PC-3 (cell line): ENCODE measurements at regions not wholly inside any gene's neighbourhood (a gene's known extent, or its start where the extent isn't known, plus 50 kb on each side); places are given as distances from the start of the nearest gene placed in this dataset.

Experiments used
- EZH2 ChIP-seq: fragments of 300-600 bp; sonication (generic); IDR thresholded peaks from one replicate; pipeline ENCODE4 v1.6.1; 2017; ENCODE audit warnings: antibody characterized with exemption, mild to moderate bottlenecking, low read length; ENCODE audit not compliant: unreplicated experiment
- EZH2phosphoT487 ChIP-seq: fragments of 300-600 bp; sonication (generic); IDR thresholded peaks from 2 replicates; pipeline ENCODE4 v1.6.1; 2018; ENCODE audit warnings: mild to moderate bottlenecking, antibody characterized with exemption, low read length, borderline replicate concordance
- TF ChIP-seq, protein P1 (sequence below): fragments of 300-600 bp; sonication (generic); conservative IDR thresholded peaks from 2 replicates; pipeline ENCODE4 v1.5.1; 2017; ENCODE audit warnings: antibody characterized with exemption, low read depth, mild to moderate bottlenecking, low read length

DNA sequence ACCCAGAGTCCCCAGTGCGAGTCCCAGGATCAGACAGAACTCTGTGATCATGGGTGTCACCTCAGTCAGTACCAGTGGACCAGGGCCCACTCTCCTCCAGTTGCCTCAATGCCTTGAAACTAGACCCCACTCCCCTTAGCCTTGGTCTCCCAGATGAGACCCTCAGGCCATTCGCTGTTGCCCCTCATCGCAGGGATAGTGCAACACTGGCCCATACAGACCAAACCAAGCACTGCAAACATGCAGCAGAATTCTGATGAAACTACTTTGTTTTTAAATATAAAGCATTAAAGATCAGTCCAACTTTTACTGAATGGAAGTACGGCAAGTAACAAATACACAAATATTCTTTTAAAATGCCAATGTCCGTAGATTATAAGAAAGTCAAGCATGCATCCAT is 101.2 kb upstream of the NT5E start:
- TF ChIP-seq, protein P1, sequence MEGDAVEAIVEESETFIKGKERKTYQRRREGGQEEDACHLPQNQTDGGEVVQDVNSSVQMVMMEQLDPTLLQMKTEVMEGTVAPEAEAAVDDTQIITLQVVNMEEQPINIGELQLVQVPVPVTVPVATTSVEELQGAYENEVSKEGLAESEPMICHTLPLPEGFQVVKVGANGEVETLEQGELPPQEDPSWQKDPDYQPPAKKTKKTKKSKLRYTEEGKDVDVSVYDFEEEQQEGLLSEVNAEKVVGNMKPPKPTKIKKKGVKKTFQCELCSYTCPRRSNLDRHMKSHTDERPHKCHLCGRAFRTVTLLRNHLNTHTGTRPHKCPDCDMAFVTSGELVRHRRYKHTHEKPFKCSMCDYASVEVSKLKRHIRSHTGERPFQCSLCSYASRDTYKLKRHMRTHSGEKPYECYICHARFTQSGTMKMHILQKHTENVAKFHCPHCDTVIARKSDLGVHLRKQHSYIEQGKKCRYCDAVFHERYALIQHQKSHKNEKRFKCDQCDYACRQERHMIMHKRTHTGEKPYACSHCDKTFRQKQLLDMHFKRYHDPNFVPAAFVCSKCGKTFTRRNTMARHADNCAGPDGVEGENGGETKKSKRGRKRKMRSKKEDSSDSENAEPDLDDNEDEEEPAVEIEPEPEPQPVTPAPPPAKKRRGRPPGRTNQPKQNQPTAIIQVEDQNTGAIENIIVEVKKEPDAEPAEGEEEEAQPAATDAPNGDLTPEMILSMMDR: no peak
- no peak for TF ChIP-seq EZH2
- no peak for TF ChIP-seq EZH2phosphoT487
